ENCODE measurements at regions not wholly inside any gene's neighbourhood (a gene's known extent, or its start where the extent isn't known, plus 50 kb on each side); places are given as distances from the start of the nearest gene placed in this dataset.

DNA sequence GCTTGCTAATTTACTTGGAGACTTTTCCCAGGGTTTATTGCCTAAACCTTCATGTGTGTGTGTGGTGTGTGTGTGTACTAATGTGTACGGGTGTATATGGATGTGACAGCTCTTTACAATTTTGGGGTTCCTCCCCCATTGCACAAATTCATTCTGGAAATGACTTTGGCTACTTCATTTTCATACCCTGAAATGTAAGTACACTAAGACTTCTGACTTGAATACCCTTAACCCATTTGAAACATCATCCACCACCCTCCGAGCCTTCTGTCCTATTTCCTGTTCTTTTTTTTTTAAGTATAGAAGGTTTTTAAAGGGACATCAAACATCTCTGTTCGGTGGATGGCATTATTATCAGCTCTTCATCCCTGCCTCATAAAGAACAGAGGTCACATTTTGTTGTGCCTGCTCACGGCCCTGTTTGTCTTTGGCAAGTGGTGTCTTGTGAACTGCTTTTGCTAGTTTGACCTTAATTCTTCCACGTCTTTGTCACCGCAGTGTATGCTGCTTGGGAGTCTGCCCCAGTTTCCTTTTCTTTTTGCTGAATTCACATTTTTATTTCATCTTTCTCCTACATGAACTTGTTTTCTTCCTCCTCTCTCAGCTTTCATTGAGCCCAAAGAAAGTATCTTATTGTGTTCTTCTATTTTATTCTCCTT is 228.3 kb downstream of the FOXO1 start:
- intact Hi-C loops (cut with DNase I; ENCODE audit: low total_unique reads), result no loop called here

DNA sequence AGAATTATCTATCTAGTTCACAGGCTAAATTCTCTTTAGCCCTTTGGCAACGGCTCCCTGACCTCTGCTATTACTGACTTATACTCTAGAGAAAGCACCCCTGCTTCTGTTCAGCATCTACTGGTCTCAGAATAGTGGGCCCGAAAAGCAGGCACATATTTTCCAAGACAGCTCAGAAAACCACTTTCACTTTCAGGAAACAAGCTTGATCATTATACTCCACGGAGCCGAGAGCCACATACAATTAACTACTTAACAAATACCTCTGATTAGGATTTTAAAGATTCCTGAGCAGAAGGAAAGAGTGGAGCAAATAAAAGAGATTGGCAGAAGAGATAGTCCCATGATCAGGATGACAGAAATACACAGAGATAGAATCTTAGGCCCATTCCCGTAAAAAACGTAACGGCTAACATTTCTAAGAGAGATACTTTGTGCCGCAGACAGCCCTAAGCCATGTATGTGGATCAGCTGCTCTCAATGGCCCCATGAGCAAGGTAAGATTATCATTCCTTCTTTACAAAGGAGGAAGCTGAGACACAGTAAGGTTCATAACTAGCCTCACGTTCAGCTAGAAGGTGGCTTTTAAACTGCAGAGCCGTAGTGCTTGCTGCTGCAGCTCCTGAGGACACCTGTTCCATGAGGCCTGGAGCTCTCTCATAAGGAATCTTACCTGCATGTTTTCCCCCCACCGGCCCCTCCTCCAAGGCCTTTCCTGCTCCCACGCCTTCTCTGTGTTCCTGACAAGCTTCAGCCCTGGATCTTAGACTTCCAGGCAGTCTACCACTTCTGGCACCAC is 227.2 kb downstream of the FOXO1 start:
- Histone ChIP-seq H3K4me3 (peak overlapping the region in 2 of 3 donors; percentile 9 to 50), H3K27me3 (no peaks in the 10 kb centered on the region), H3K4me1 (peaks cover 0 to 13% of the 10 kb centered on the region in 2 donors), H3K36me3 (no peaks in the 10 kb centered on the region), H3K9me3 (no peaks in the 10 kb centered on the region), H3K27ac (peak overlapping the region; percentile 56 to 64)
- DNase-seq (ENCODE audit: low spot score in 2 of 2), result no peak
- intact Hi-C loops (cut with DNase I; ENCODE audit: low total_unique reads), result no loop called here
- no peak for TF ChIP-seq POLR2AphosphoS5 (IDR thresholded peaks at IDR 0.05)
- TF ChIP-seq, protein P1, sequence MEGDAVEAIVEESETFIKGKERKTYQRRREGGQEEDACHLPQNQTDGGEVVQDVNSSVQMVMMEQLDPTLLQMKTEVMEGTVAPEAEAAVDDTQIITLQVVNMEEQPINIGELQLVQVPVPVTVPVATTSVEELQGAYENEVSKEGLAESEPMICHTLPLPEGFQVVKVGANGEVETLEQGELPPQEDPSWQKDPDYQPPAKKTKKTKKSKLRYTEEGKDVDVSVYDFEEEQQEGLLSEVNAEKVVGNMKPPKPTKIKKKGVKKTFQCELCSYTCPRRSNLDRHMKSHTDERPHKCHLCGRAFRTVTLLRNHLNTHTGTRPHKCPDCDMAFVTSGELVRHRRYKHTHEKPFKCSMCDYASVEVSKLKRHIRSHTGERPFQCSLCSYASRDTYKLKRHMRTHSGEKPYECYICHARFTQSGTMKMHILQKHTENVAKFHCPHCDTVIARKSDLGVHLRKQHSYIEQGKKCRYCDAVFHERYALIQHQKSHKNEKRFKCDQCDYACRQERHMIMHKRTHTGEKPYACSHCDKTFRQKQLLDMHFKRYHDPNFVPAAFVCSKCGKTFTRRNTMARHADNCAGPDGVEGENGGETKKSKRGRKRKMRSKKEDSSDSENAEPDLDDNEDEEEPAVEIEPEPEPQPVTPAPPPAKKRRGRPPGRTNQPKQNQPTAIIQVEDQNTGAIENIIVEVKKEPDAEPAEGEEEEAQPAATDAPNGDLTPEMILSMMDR (IDR thresholded peaks at IDR 0.05), result no peak
- TF ChIP-seq POLR2A (IDR thresholded peaks at IDR 0.05), result no peak

More for the DNA sequence above, 228.3 kb downstream of the FOXO1 start:
- no peak for DNase-seq (ENCODE audit: low spot score in 2 of 2)
- Histone ChIP-seq H3K4me1 (peaks cover 0 to 13% of the 10 kb centered on the region in 2 donors), H3K4me3 (no peak overlapping the region), H3K36me3 (no peaks in the 10 kb centered on the region), H3K27me3 (no peaks in the 10 kb centered on the region), H3K27ac (no peak overlapping the region), H3K9me3 (no peaks in the 10 kb centered on the region)
- TF ChIP-seq POLR2A (IDR thresholded peaks at IDR 0.05) (no peak), POLR2AphosphoS5 (IDR thresholded peaks at IDR 0.05) (no peak)
- TF ChIP-seq, protein P1 (IDR thresholded peaks at IDR 0.05), result no peak

DNA sequence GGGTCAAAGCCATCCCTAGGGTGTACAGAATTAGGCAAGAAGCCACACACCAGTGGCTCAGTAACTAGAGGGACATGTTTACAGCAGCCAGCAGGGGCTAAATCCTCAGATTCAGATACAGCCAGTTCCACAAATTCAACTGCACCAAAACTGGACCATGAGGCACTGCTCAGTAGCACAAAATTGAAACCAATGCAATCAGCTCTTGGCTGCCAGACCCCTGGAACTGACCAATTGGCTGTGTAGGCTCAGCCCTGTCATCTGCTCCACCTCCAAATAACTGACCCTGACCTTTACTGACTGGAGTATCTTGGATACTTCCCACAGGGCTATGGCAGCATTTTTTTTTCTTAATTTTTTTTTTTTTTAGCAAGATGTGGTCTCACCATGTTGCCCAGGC is 226.5 kb downstream of the FOXO1 start:
- intact Hi-C loops (cut with DNase I; ENCODE audit: low total_unique reads), result no loop called here

DNA sequence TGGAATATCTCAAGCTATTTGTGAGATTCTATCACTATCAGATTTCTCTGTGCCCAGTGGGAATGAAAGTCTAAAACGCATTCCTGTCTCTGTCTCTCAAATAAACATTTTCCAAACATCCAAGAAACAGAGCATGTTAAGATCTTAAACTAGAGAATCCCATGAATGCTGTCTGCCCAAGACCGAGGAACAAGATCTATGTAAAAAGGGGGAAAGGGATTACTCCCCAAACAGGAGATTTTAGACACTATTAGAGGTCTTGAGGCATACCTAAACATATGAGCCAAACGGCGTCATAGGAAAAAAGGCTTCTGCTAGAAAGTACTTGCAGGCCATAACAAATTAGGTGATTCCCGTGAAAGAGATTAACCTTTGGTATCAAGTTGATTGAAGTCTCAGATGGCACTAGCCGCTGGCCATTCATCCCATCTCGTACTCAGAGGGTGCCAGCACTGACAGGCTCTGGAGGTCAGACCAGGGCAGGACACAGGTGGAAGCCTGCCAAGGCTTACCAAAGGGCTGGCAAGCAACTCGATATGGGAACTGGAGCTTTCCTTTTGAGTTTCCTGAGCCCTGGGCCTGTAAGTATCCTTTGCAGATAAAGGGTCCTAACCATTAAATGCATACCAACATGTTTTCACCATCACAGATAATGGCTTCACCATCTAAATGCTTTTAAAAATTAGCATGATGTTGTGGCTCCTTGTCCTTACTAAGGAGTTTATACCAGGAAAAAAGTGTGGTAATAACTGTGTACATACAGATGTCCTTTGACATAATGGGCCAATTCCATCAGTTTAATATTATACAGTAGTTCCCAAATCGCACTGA is 225.2 kb downstream of the FOXO1 start:
- H3K36me3 ChIP-seq, result no peaks in the 10 kb centered on the region
- intact Hi-C loops (cut with DNase I; ENCODE audit: low total_unique reads), result no loop called here
- peaks cover 0 to 13% of the 10 kb centered on the region in 2 donors for H3K4me1 ChIP-seq
- DNase-seq (ENCODE audit: low spot score in 2 of 2), result peak; percentile 66 to 73
- no peaks in the 10 kb centered on the region for H3K27me3 ChIP-seq
- H3K27ac ChIP-seq, result peak overlapping the region; percentile 13 to 50
- no peaks in the 10 kb centered on the region for H3K9me3 ChIP-seq
- H3K4me3 ChIP-seq, result no peak overlapping the region
- TF ChIP-seq POLR2AphosphoS5 (IDR thresholded peaks at IDR 0.05) (peak in 2 of 3 donors; percentile 37 to 60), POLR2A (IDR thresholded peaks at IDR 0.05) (no peak)

More for the DNA sequence above, 226.5 kb downstream of the FOXO1 start:
- no peaks in the 10 kb centered on the region for H3K36me3 ChIP-seq
- TF ChIP-seq POLR2A (IDR thresholded peaks at IDR 0.05), result no peak
- TF ChIP-seq POLR2AphosphoS5 (IDR thresholded peaks at IDR 0.05), result no peak
- TF ChIP-seq, protein P1 (IDR thresholded peaks at IDR 0.05), result no peak
- peak overlapping the region; percentile 56 to 64 for H3K27ac ChIP-seq
- H3K4me1 ChIP-seq, result peaks cover 0 to 13% of the 10 kb centered on the region in 2 donors
- H3K9me3 ChIP-seq, result no peaks in the 10 kb centered on the region
- no peak for DNase-seq (ENCODE audit: low spot score in 2 of 2)
- no peak overlapping the region for H3K4me3 ChIP-seq
- no peaks in the 10 kb centered on the region for H3K27me3 ChIP-seq

DNA sequence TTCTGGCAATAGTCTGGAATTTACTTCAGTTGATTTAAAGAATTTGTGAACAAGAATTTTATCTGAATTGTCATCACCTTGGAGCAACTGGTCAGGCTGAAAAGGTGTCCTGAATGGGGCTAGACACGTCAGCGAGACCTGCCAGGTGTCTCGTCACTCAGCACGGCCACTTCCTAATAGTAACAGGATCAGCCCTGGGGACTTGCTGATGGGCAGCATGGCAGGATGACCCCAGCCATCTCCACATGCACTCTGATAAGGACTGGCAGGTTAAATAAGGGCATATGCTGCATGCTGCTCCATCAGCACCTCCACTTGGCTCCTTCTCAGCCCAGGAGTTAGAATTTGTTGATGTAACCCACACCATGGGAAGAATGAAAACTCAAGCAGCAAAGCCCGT is 224.2 kb downstream of the FOXO1 start:
- Histone ChIP-seq H3K36me3 (no peaks in the 10 kb centered on the region), H3K4me3 (no peak overlapping the region), H3K4me1 (peaks cover 0 to 13% of the 10 kb centered on the region in 2 donors), H3K9me3 (no peaks in the 10 kb centered on the region), H3K27ac (no peak overlapping the region), H3K27me3 (no peaks in the 10 kb centered on the region)
- DNase-seq (ENCODE audit: low spot score in 2 of 2), result no peak
- intact Hi-C loops (cut with DNase I; ENCODE audit: low total_unique reads), result no loop called here
- no peak for TF ChIP-seq POLR2AphosphoS5 (IDR thresholded peaks at IDR 0.05)
- TF ChIP-seq, protein P1 (IDR thresholded peaks at IDR 0.05), result no peak
- TF ChIP-seq POLR2A (IDR thresholded peaks at IDR 0.05), result no peak

Data from breast epithelium (tissue), 4 donors.